Epithelial cell of esophagus (primary cell): ENCODE measurements at regions not wholly inside any gene's neighbourhood (a gene's known extent, or its start where the extent isn't known, plus 50 kb on each side); places are given as distances from the start of the nearest gene placed in this dataset.

Experiments
- DNase-seq: peaks from one replicate; pipeline ENCODE4 v3.0.0; 2010; ENCODE audit warnings: low read depth
- H3K4me3 ChIP-seq: 2 replicates; pipeline ENCODE4 v1.5.1; 2011; ENCODE audit warnings: mild to moderate bottlenecking, low read length, control low read depth
- TF ChIP-seq, protein P1 (sequence below): IDR thresholded peaks from 2 replicates; pipeline ENCODE4 v1.5.1; 2011; ENCODE audit warnings: low read depth, mild to moderate bottlenecking, low read length, control low read depth, inconsistent platforms; ENCODE audit not compliant: insufficient read depth; ENCODE audit errors: missing control alignments

GRCh38 chr9:18348083-18348475 lies 125.9 kb upstream of the ADAMTSL1 start:
- TF ChIP-seq, protein P1, sequence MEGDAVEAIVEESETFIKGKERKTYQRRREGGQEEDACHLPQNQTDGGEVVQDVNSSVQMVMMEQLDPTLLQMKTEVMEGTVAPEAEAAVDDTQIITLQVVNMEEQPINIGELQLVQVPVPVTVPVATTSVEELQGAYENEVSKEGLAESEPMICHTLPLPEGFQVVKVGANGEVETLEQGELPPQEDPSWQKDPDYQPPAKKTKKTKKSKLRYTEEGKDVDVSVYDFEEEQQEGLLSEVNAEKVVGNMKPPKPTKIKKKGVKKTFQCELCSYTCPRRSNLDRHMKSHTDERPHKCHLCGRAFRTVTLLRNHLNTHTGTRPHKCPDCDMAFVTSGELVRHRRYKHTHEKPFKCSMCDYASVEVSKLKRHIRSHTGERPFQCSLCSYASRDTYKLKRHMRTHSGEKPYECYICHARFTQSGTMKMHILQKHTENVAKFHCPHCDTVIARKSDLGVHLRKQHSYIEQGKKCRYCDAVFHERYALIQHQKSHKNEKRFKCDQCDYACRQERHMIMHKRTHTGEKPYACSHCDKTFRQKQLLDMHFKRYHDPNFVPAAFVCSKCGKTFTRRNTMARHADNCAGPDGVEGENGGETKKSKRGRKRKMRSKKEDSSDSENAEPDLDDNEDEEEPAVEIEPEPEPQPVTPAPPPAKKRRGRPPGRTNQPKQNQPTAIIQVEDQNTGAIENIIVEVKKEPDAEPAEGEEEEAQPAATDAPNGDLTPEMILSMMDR, result no peak
- H3K4me3 ChIP-seq, result no peak overlapping the region
- no peak for DNase-seq

GRCh38 chr9:18349530-18349929 lies 124.4 kb upstream of the ADAMTSL1 start:
- DNase-seq, result no peak
- no peak overlapping the region for H3K4me3 ChIP-seq
- TF ChIP-seq, protein P1, result no peak

DNA sequence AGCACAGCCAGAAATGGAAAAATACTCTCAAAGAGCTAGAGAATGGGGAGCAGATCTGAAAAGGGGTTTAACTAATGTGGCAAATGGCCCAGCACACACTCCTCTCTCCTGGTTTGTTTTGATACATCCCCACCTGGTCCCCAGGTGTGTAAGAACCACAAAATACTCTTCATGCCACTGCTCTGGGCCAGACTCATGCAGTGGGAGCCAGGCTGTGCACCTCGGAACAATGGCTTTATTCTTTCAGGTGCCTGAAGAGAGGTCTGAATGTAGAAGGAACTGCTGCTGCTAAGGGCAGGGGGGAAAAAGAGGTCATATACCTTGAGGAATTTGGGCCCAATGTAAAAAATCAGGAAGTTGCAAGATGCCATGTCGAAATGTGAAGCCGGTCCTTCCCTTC lies 123.9 kb upstream of the ADAMTSL1 start:
- no peak for DNase-seq
- TF ChIP-seq, protein P1, result no peak
- no peak overlapping the region for H3K4me3 ChIP-seq

GRCh38 chr9:18350995-18351595 lies 122.9 kb upstream of the ADAMTSL1 start:
- TF ChIP-seq, protein P1, result no peak
- H3K4me3 ChIP-seq, result no peak overlapping the region
- DNase-seq, result no peak

GRCh38 chr9:18352711-18353110 lies 121.2 kb upstream of the ADAMTSL1 start:
- DNase-seq, result no peak
- no peak overlapping the region for H3K4me3 ChIP-seq
- TF ChIP-seq, protein P1, result no peak

DNA sequence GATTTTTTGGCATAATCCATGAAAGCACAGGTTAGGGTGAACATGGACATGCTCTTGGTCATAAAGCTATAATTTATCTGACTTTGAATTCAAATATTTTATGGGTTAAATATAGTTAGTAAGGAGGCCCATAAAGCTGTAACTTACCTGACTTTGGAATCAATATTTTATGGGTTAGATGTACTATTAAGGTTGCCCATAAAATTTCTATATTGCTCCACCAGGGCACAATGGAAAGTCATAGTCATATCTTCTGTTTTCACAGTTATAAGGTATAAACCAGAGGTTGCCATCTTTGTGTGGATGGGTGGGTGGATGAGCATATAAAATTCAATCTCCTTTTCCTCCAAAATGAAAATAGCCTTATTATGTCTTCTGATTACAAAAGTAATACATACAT lies 120.5 kb upstream of the ADAMTSL1 start:
- TF ChIP-seq, protein P1, result no peak
- no peak for DNase-seq
- no peak overlapping the region for H3K4me3 ChIP-seq

- TF ChIP-seq, protein P1, result no peak
- no peak overlapping the region for H3K4me3 ChIP-seq
- DNase-seq, result no peak
These were observed 116.6 kb upstream of the ADAMTSL1 start for GRCh38 chr9:18357321-18357720.
